PFSK-1 (cell line): ENCODE measurements at regions not wholly inside any gene's neighbourhood (a gene's known extent, or its start where the extent isn't known, plus 50 kb on each side); places are given as distances from the start of the nearest gene placed in this dataset.

Source experiments
- FOXP2 ChIP-seq: optimal IDR thresholded peaks from 2 replicates; pipeline ENCODE3; 2011; ENCODE audit warnings: borderline replicate concordance, control low read depth, inconsistent platforms; ENCODE audit not compliant: insufficient read depth; ENCODE audit errors: extremely low read length, extremely low read depth
- POLR2AphosphoS5 ChIP-seq: IDR thresholded peaks from 2 replicates; pipeline ENCODE4 v1.6.1; 2012; ENCODE audit warnings: low read depth, mild to moderate bottlenecking, control low read depth, low read length, moderate library complexity
- SIN3A ChIP-seq: IDR thresholded peaks from 2 replicates; pipeline ENCODE4 v1.6.1; 2012; ENCODE audit warnings: mild to moderate bottlenecking, low read length, moderate library complexity, borderline replicate concordance; ENCODE audit not compliant: insufficient read depth
- TAF1 ChIP-seq: IDR thresholded peaks from 2 replicates; pipeline ENCODE4 v1.6.1; 2012; ENCODE audit warnings: low read length, control low read depth, borderline replicate concordance; ENCODE audit not compliant: insufficient read depth
- TF ChIP-seq, protein P1 (sequence below), 2 experiments: IDR thresholded peaks; 2 replicates each; pipeline versions ENCODE4 v1.6.1 to v1.8.0; 2011 to 2012; ENCODE audit warnings: low read depth in 2 of 2, low read length in 2 of 2, control low read depth in 1 of 2, inconsistent platforms in 1 of 2, mild to moderate bottlenecking in 1 of 2, moderate library complexity in 1 of 2; ENCODE audit not compliant: insufficient read depth in 1 of 2

- no peak for TF ChIP-seq TAF1
- TF ChIP-seq SIN3A, result no peak
- TF ChIP-seq, protein P1, sequence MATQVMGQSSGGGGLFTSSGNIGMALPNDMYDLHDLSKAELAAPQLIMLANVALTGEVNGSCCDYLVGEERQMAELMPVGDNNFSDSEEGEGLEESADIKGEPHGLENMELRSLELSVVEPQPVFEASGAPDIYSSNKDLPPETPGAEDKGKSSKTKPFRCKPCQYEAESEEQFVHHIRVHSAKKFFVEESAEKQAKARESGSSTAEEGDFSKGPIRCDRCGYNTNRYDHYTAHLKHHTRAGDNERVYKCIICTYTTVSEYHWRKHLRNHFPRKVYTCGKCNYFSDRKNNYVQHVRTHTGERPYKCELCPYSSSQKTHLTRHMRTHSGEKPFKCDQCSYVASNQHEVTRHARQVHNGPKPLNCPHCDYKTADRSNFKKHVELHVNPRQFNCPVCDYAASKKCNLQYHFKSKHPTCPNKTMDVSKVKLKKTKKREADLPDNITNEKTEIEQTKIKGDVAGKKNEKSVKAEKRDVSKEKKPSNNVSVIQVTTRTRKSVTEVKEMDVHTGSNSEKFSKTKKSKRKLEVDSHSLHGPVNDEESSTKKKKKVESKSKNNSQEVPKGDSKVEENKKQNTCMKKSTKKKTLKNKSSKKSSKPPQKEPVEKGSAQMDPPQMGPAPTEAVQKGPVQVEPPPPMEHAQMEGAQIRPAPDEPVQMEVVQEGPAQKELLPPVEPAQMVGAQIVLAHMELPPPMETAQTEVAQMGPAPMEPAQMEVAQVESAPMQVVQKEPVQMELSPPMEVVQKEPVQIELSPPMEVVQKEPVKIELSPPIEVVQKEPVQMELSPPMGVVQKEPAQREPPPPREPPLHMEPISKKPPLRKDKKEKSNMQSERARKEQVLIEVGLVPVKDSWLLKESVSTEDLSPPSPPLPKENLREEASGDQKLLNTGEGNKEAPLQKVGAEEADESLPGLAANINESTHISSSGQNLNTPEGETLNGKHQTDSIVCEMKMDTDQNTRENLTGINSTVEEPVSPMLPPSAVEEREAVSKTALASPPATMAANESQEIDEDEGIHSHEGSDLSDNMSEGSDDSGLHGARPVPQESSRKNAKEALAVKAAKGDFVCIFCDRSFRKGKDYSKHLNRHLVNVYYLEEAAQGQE (IDR thresholded peaks at IDR 0.05; ENCODE audit: insufficient read depth in 1 of 2, low read depth in 2 of 2, low read length in 2 of 2), result no peak
- TF ChIP-seq POLR2AphosphoS5, result no peak
- no peak for TF ChIP-seq FOXP2
Measured at GRCh38 chr3:115445559-115445958, 177.8 kb upstream of the GAP43 start.

GRCh38 chr3:115448851-115449250 is 174.5 kb upstream of the GAP43 start:
- TF ChIP-seq POLR2AphosphoS5, result no peak
- no peak for TF ChIP-seq SIN3A
- TF ChIP-seq FOXP2, result no peak
- TF ChIP-seq, protein P1 (IDR thresholded peaks at IDR 0.05; ENCODE audit: insufficient read depth in 1 of 2, low read depth in 2 of 2, low read length in 2 of 2), result no peak
- no peak for TF ChIP-seq TAF1

DNA sequence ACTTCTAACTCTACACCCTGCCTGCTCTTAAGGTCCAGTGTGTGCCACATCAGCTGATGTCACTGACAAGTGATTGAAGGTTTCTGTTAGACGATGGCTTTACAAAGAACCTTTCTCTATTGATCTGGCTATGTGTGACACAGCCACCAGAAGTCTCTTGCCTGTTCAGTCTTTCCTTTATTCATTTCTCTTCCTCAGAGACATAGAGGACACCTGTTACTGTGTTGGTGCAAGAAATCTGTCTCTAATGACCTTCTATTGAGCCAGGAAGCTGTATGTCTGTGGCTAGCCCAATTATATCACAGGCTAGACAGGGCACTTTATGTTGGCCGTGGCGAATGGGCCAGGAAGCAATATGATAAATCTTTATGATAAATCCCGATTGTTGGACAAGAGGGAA is 173.3 kb upstream of the GAP43 start:
- TF ChIP-seq SIN3A, result no peak

DNA sequence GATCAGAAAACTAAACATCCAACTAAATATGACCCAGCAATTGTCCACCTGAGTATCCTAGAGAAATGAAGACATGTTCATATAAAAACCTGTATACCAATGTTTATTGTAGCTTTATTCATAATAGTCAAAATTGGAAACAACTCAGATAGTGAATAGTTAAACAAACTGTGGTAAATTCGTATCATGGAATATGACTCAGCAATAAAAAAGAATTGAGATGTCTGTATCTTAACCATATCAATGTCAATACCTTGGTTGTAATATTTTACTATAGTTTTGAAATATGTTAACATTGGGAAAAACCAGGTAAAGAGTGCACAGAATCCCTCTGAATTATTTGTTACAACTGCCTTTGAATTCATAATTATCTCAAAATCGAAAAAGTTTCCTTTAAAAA is 159.3 kb upstream of the GAP43 start:
- no peak for TF ChIP-seq TAF1
- no peak for TF ChIP-seq SIN3A
- TF ChIP-seq POLR2AphosphoS5, result no peak
- TF ChIP-seq, protein P1 (IDR thresholded peaks at IDR 0.05; ENCODE audit: insufficient read depth in 1 of 2, low read depth in 2 of 2, low read length in 2 of 2), result no peak
- TF ChIP-seq FOXP2, result no peak

DNA sequence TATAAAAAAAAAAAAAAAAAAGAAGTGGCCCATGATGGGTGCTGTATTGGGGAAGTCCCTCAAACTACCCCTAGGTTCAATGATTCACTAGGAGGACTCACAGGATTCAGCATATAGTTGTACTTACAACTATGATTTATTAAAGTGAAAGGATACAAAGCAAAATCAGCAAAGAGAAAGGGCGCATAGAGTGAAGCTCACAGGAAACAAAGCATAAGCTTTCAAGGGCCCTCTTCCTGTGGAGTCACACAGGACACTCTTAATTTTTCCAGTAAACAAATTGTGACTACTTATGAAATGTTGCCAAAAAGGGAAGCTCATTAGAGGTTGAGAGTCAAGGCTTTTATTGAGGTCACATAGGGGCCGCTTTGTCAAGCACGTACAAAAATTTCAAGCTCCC is 153.7 kb upstream of the GAP43 start:
- TF ChIP-seq FOXP2, result no peak
- TF ChIP-seq POLR2AphosphoS5, result no peak
- TF ChIP-seq, protein P1 (IDR thresholded peaks at IDR 0.05; ENCODE audit: insufficient read depth in 1 of 2, low read depth in 2 of 2, low read length in 2 of 2), result no peak
- TF ChIP-seq TAF1, result no peak
- no peak for TF ChIP-seq SIN3A

DNA sequence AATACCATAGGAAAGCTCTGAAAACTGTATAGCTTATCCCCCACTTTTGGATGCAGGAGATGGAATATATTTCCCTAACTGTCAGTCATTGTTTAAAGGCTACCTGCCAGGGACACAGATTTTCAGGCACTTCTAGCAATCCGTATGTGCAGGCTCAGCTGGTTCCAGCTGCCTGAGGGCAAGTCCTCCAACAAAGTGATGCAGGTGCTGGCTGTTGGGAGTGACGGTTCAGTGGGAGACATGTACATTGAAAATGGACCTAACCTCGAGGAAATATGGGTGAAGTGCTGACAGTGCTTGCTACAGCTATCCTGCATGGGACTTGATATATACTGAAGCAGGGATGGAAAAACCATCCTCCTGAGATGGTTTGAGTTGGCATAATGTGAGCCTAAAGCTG is 153.1 kb upstream of the GAP43 start:
- TF ChIP-seq FOXP2 (no peak), SIN3A (no peak), TAF1 (no peak), POLR2AphosphoS5 (no peak)
- TF ChIP-seq, protein P1 (IDR thresholded peaks at IDR 0.05; ENCODE audit: insufficient read depth in 1 of 2, low read depth in 2 of 2, low read length in 2 of 2), result no peak
